ENCODE measurements at regions not wholly inside any gene's neighbourhood (a gene's known extent, or its start where the extent isn't known, plus 50 kb on each side); places are given as distances from the start of the nearest gene placed in this dataset.
"Not testable (repeated sequence)": the region's sequence is repeated elsewhere in the genome, so short reads cannot be mapped to it uniquely, and the experiment has no call there.

GRCh38 chr22:48070083-48070482 lies 1307.6 kb downstream of the TBC1D22A start:
- no peak for DNase-seq (ENCODE audit: low read depth)

GRCh38 chr22:48069256-48069655 lies 1306.8 kb downstream of the TBC1D22A start:
- DNase-seq (ENCODE audit: low read depth): no peak

GRCh38 chr22:48068323-48068885 lies 1306.0 kb downstream of the TBC1D22A start:
- no peak for DNase-seq (ENCODE audit: low read depth)

- DNase-seq (ENCODE audit: low read depth): no peak
Measured at GRCh38 chr22:48065892-48066291, 1303.4 kb downstream of the TBC1D22A start.

- no peak for DNase-seq (ENCODE audit: low read depth)
Measured at GRCh38 chr22:48061726-48062125, 1299.3 kb downstream of the TBC1D22A start.

- DNase-seq (ENCODE audit: low read depth): no peak
Measured at GRCh38 chr22:48060266-48060665, 1297.8 kb downstream of the TBC1D22A start.

GRCh38 chr22:48059521-48059920 lies 1297.1 kb downstream of the TBC1D22A start:
- not testable (repeated sequence) for DNase-seq (ENCODE audit: low read depth)

GRCh38 chr22:48057116-48057835 lies 1294.8 kb downstream of the TBC1D22A start:
- no peak for DNase-seq (ENCODE audit: low read depth)

GRCh38 chr22:48055827-48056226 lies 1293.4 kb downstream of the TBC1D22A start:
- DNase-seq (ENCODE audit: low read depth): no peak

- DNase-seq (ENCODE audit: low read depth): no peak
Measured at GRCh38 chr22:48055185-48055584, 1292.7 kb downstream of the TBC1D22A start.

- no peak for DNase-seq (ENCODE audit: low read depth)
Measured at GRCh38 chr22:48054596-48054995, 1292.1 kb downstream of the TBC1D22A start.

- DNase-seq (ENCODE audit: low read depth): no peak
Measured at GRCh38 chr22:48053973-48054372, 1291.5 kb downstream of the TBC1D22A start.

- DNase-seq (ENCODE audit: low read depth): no peak
Measured at GRCh38 chr22:48053486-48053885, 1291.0 kb downstream of the TBC1D22A start.

GRCh38 chr22:48052621-48052890 lies 1290.1 kb downstream of the TBC1D22A start:
- no peak for DNase-seq (ENCODE audit: low read depth)

GRCh38 chr22:48051796-48052620 lies 1289.6 kb downstream of the TBC1D22A start:
- no peak for DNase-seq (ENCODE audit: low read depth)

- no peak for DNase-seq (ENCODE audit: low read depth)
Measured at GRCh38 chr22:48050836-48051235, 1288.4 kb downstream of the TBC1D22A start.

- DNase-seq (ENCODE audit: low read depth): no peak
Measured at GRCh38 chr22:48049116-48049515, 1286.7 kb downstream of the TBC1D22A start.

- DNase-seq (ENCODE audit: low read depth): no peak
Measured at GRCh38 chr22:48047722-48048500, 1285.5 kb downstream of the TBC1D22A start.

GRCh38 chr22:48045369-48045768 lies 1282.9 kb downstream of the TBC1D22A start:
- DNase-seq (ENCODE audit: low read depth): no peak

- DNase-seq (ENCODE audit: low read depth): no peak
Measured at GRCh38 chr22:48044487-48045060, 1282.1 kb downstream of the TBC1D22A start.

- no peak for DNase-seq (ENCODE audit: low read depth)
Measured at GRCh38 chr22:48043581-48043980, 1281.1 kb downstream of the TBC1D22A start.

Data from stimulated activated CD8-positive, alpha-beta memory T cell treated with anti-CD3 and anti-CD28 coated beads, Interleukin-12 subunit alpha, Interleukin-12 subunit beta, amount 100 ng/mL, for 1 hour (primary cell).